ENCODE measurements at regions not wholly inside any gene's neighbourhood (a gene's known extent, or its start where the extent isn't known, plus 50 kb on each side); places are given as distances from the start of the nearest gene placed in this dataset.

GRCh38 chr11:95282291-95282751 is 51.3 kb upstream of the SESN3 start:
- TF ChIP-seq CTCF (IDR thresholded peaks at IDR 0.05; ENCODE audit: low read depth, low read length), result no peak
- TF ChIP-seq EZH2phosphoT487 (IDR thresholded peaks at IDR 0.05; ENCODE audit: low read depth), result no peak

Data from OCI-LY3 (cell line).